K562 (cell line): ENCODE measurements at regions not wholly inside any gene's neighbourhood (a gene's known extent, or its start where the extent isn't known, plus 50 kb on each side); places are given as distances from the start of the nearest gene placed in this dataset.

Source experiments
- ATAC-seq: fragments of 200-7000 bp; cut with Tn5 transposase; 3 replicates; pipeline ENCODE4 v1.9.1; 2020; ENCODE audit warnings: moderate library complexity
- BruUV-seq: library from RNA; stranded (reverse); fragments of 400-500 nt; replicated peaks from 2 replicates; lab custom pipeline; 2021; lab: Mats Ljungman, UMichigan
- CTCF ChIA-PET: fragments of 300-600 bp; formaldehyde crosslinking; extraction: SDS; loops from one replicate; lab custom pipeline; 2021; ENCODE audit warnings: low intra/inter-chr PET ratio; lab: Yijun Ruan, JAX
- POLR2A ChIA-PET: fragments of 300-600, 350-650 bp; sonication (Branson Sonifier 250); formaldehyde crosslinking; extraction: SDS; loops from one replicate; lab custom pipeline; 2021; ENCODE audit warnings: antibody characterized with exemption, inconsistent platforms; lab: Yijun Ruan, JAX
- DNase-seq, 4 experiments: peaks; one replicate each; pipeline versions ENCODE4 v3.0.0 to v3.0.0-alpha.2; 2011 to 2018; ENCODE audit warnings: low spot score in 3 of 4, mixed read lengths in 3 of 4; ENCODE audit errors: extremely low read depth in 1 of 4
- FAIRE-seq: peaks from 2 replicates; lab custom pipeline; 2011; peaks lifted over from hg19 to GRCh38; lab: Jason Lieb, UNC
- H2AFZ ChIP-seq: 2 replicates; pipeline ENCODE4 v1.6.0; 2011; ENCODE audit warnings: low read depth, low read length, control low read depth, inconsistent platforms
- H3K27ac ChIP-seq: fragments of 200-600 bp; 3 replicates; pipeline ENCODE4 v1.8.0; 2011; ENCODE audit warnings: low read depth, mild to moderate bottlenecking, control low read depth, inconsistent platforms, low read length, moderate library complexity, mixed read lengths; ENCODE audit errors: extremely low read depth
- H3K27me3 ChIP-seq, 2 experiments: fragments of 300-600 bp in 1 of 2; 2 replicates in 1 of 2; 3 replicates in 1 of 2; pipeline versions ENCODE4 v1.6.0 to v1.8.0; 2011; ENCODE audit warnings: inconsistent platforms in 2 of 2, low read length in 2 of 2, mild to moderate bottlenecking in 1 of 2, mixed read lengths in 1 of 2, moderate library complexity in 1 of 2; ENCODE audit not compliant: control insufficient read depth in 2 of 2, insufficient read depth in 2 of 2
- H3K36me3 ChIP-seq: fragments of 300-600 bp; 3 replicates; pipeline ENCODE4 v1.8.0; 2011; ENCODE audit warnings: mild to moderate bottlenecking, low read length, inconsistent platforms; ENCODE audit not compliant: control insufficient read depth, insufficient read depth
- H3K4me1 ChIP-seq, 2 experiments: fragments of 200-600 bp in 1 of 2; replicated peaks in 1 of 2; 2 replicates in 1 of 2; 3 replicates in 1 of 2; pipeline versions ENCODE4 v1.5.1 to v1.8.0; 2011; ENCODE audit warnings: inconsistent platforms in 2 of 2, low read length in 2 of 2, mild to moderate bottlenecking in 1 of 2, mixed read lengths in 1 of 2, moderate library complexity in 1 of 2; ENCODE audit not compliant: control insufficient read depth in 2 of 2, insufficient read depth in 2 of 2
- H3K4me2 ChIP-seq: 2 replicates; pipeline ENCODE4 v1.6.1; 2011; ENCODE audit warnings: low read length, control low read depth, inconsistent platforms, mixed read lengths; ENCODE audit not compliant: insufficient read depth
- H3K4me3 ChIP-seq: fragments of 200-600 bp; sonication (generic), shearing (Covaris generic); 2 replicates; pipeline ENCODE4 v1.5.1; 2016; ENCODE audit warnings: control low read depth, inconsistent platforms
- H3K79me2 ChIP-seq: fragments of 200-600 bp; 3 replicates; pipeline ENCODE4 v1.8.0; 2011; ENCODE audit warnings: low read length, inconsistent platforms; ENCODE audit not compliant: control insufficient read depth, insufficient read depth
- H3K9ac ChIP-seq, 2 experiments: 2 replicates each; pipeline versions ENCODE4 v1.6.0 to v1.6.1; 2011; ENCODE audit warnings: low read depth in 2 of 2, low read length in 2 of 2, control low read depth in 1 of 2, inconsistent platforms in 1 of 2, mild to moderate bottlenecking in 1 of 2, mixed read lengths in 1 of 2; ENCODE audit not compliant: insufficient read depth in 1 of 2
- H3K9me1 ChIP-seq: one replicate; pipeline ENCODE4 v1.6.0; 2011; ENCODE audit warnings: inconsistent platforms, mild to moderate bottlenecking, low read length, moderate library complexity; ENCODE audit not compliant: control insufficient read depth, insufficient read depth
- H3K9me3 ChIP-seq: replicated peaks from 2 replicates; pipeline ENCODE4 v1.5.1; 2011; ENCODE audit warnings: low read depth, low read length, inconsistent platforms; ENCODE audit not compliant: control insufficient read depth, insufficient read depth
- H4K20me1 ChIP-seq: replicated peaks from 2 replicates; pipeline ENCODE4 v1.6.1; 2011; ENCODE audit warnings: low read length, inconsistent platforms, mixed read lengths; ENCODE audit not compliant: control insufficient read depth, insufficient read depth
- ELK1 ChIP-seq: sonication (generic); formaldehyde crosslinking; IDR thresholded peaks from 2 replicates; pipeline ENCODE4 v1.8.1; 2022; ENCODE audit warnings: missing genetic modification reagents
- HES1 ChIP-seq: fragments of 450-650 bp; IDR thresholded peaks from 2 replicates; pipeline ENCODE4 v1.6.1; 2016; ENCODE audit warnings: low read depth, mild to moderate bottlenecking, moderate library complexity
- IFI16 ChIP-seq: fragments of 250-450 bp; sonication (Bioruptor Pico); IDR thresholded peaks from 2 replicates; pipeline ENCODE4 v2.1.2; 2022; ENCODE audit warnings: mild to moderate bottlenecking, inconsistent platforms
- POLR2AphosphoS5 ChIP-seq: IDR thresholded peaks from 2 replicates; pipeline ENCODE4 v1.6.1; 2011; ENCODE audit warnings: mild to moderate bottlenecking, low read depth, low read length, moderate library complexity; ENCODE audit not compliant: control insufficient read depth, insufficient read depth
- PTBP1 ChIP-seq: fragments of 200-400 bp; formaldehyde crosslinking; IDR thresholded peaks from 2 replicates; pipeline ENCODE4 v1.6.1; 2017; ENCODE audit warnings: low read depth, low read length
- RBM14 ChIP-seq: fragments of 200-400 bp; formaldehyde crosslinking; IDR thresholded peaks from 2 replicates; pipeline ENCODE4 v1.6.1; 2018; ENCODE audit warnings: low read depth, mild to moderate bottlenecking, low read length, moderate library complexity, borderline replicate concordance; ENCODE audit not compliant: insufficient read depth
- SMAD4 ChIP-seq: fragments of 250-450 bp; sonication (Bioruptor Pico); conservative IDR thresholded peaks from 2 replicates; pipeline ENCODE4 v1.8.0; 2021; ENCODE audit warnings: inconsistent platforms, mild to moderate bottlenecking, moderate library complexity
- U2AF2 ChIP-seq: fragments of 200-400 bp; formaldehyde crosslinking; optimal IDR thresholded peaks from 2 replicates; pipeline ENCODE3; 2017; ENCODE audit warnings: low read depth, mild to moderate bottlenecking, low read length
- ZNF143 ChIP-seq: sonication (generic); formaldehyde crosslinking; IDR thresholded peaks from 2 replicates; pipeline ENCODE4 v1.9.0; 2022; ENCODE audit warnings: mild to moderate bottlenecking, missing genetic modification reagents
- WGBS: fragments of 100-300 bp; shearing (Covaris generic); methylation state at CpG from one replicate; pipeline ENCODE4 v1.1.6; 2016; ENCODE audit warnings: low coverage, mixed read lengths; ENCODE audit not compliant: insufficient coverage; ENCODE audit errors: missing lambda C conversion rate; 5-methylcytosine and 5-hydroxymethylcytosine counted together
- in situ Hi-C: fragments of 300-500 bp; cut with MboI; formaldehyde crosslinking; loops from 4 replicates; pipeline ENCODE4 v1.15.0; 2018; ENCODE audit warnings: inconsistent platforms, mixed read lengths
- intact Hi-C: fragments of 100-400 bp; cut with micrococcal nuclease; formaldehyde crosslinking; loops from 2 replicates; pipeline ENCODE4 v1.14.2; 2022
- TF ChIP-seq, protein P1 (sequence below): fragments of 250-450 bp; sonication (Bioruptor Pico); IDR thresholded peaks from 2 replicates; pipeline ENCODE4 v1.9.0; 2021; ENCODE audit warnings: mild to moderate bottlenecking
- TF ChIP-seq, protein P2 (sequence below): fragments of 450-650 bp; IDR thresholded peaks from 2 replicates; pipeline ENCODE4 v1.6.1; 2016; ENCODE audit warnings: borderline replicate concordance

DNA sequence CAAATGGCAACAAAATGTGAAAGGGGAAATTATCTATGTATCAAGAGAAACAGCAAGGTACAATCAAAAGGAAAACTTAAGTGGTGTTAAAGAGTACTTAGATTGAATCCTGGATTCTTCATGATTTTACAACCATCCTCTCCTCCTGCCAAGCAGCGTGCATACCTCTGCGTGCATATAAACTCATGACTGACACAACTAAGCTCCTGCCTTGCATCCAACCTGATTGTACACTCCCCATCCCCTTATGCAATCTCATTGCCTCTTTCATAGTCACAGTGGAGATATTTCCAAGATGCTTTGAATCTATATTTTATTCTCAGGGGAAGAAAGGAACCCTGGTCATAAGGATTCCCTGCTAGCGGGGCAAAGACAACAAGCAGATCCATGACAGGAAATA is 499.9 kb downstream of the KCTD12 start:
- POLR2A ChIA-PET: no interaction called here
- H3K4me1 ChIP-seq: no peaks in the 10 kb centered on the region
- no TSS peak for BruUV-seq
- FAIRE-seq: no peak
- H2AFZ ChIP-seq: no peak overlapping the region
- no peaks in the 10 kb centered on the region for H3K79me2 ChIP-seq
- in situ Hi-C loops: no loop called here
- no peak overlapping the region for H3K4me2 ChIP-seq
- no peak overlapping the region for H3K9ac ChIP-seq
- no peak for ATAC-seq
- TF ChIP-seq, protein P1, sequence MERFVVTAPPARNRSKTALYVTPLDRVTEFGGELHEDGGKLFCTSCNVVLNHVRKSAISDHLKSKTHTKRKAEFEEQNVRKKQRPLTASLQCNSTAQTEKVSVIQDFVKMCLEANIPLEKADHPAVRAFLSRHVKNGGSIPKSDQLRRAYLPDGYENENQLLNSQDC (CRISPR knock-in tag): no peak
- no peak for TF ChIP-seq RBM14
- TF ChIP-seq, all 486 proteins: peak for 0
- Histone ChIP-seq H3K9me1 (no peaks in the 10 kb centered on the region), H3K36me3 (no peaks in the 10 kb centered on the region), H4K20me1 (no peaks in the 10 kb centered on the region), H3K9me3 (no peaks in the 10 kb centered on the region), H3K27me3 (no peaks in the 10 kb centered on the region), H3K27ac (no peak overlapping the region), H3K4me3 (no peak overlapping the region)
- no peak for DNase-seq
- intact Hi-C loops: no loop called here
- WGBS: 3% methylated on average over 3 of the region's 3 CpGs
- CTCF ChIA-PET: no interaction called here

- CTCF ChIA-PET: no interaction called here
- no TSS peak for BruUV-seq
- H3K9ac ChIP-seq: no peak overlapping the region
- FAIRE-seq: no peak
- intact Hi-C loops (no loop called here), in situ Hi-C loops (no loop called here)
- H3K4me3 ChIP-seq: no peak overlapping the region
- H2AFZ ChIP-seq: no peak overlapping the region
- H3K4me1 ChIP-seq: no peaks in the 10 kb centered on the region
- H3K79me2 ChIP-seq: no peaks in the 10 kb centered on the region
- H3K9me1 ChIP-seq: no peaks in the 10 kb centered on the region
- no peaks in the 10 kb centered on the region for H3K36me3 ChIP-seq
- no peak for DNase-seq
- no peak for ATAC-seq
- H3K27ac ChIP-seq: no peak overlapping the region
- POLR2A ChIA-PET: no interaction called here
- H3K9me3 ChIP-seq: no peaks in the 10 kb centered on the region
- H3K27me3 ChIP-seq: no peaks in the 10 kb centered on the region
- WGBS: 0% methylated on average over 2 of the region's 2 CpGs
- no peaks in the 10 kb centered on the region for H4K20me1 ChIP-seq
- no peak overlapping the region for H3K4me2 ChIP-seq
- TF ChIP-seq PTBP1 (no peak), HES1 (no peak), SMAD4 (CRISPR knock-in tag) (no peak), U2AF2 (no peak), ELK1 (CRISPR knock-in tag) (no peak), ZNF143 (CRISPR knock-in tag) (no peak), IFI16 (no peak), POLR2AphosphoS5 (no peak)
- TF ChIP-seq, protein P2, sequence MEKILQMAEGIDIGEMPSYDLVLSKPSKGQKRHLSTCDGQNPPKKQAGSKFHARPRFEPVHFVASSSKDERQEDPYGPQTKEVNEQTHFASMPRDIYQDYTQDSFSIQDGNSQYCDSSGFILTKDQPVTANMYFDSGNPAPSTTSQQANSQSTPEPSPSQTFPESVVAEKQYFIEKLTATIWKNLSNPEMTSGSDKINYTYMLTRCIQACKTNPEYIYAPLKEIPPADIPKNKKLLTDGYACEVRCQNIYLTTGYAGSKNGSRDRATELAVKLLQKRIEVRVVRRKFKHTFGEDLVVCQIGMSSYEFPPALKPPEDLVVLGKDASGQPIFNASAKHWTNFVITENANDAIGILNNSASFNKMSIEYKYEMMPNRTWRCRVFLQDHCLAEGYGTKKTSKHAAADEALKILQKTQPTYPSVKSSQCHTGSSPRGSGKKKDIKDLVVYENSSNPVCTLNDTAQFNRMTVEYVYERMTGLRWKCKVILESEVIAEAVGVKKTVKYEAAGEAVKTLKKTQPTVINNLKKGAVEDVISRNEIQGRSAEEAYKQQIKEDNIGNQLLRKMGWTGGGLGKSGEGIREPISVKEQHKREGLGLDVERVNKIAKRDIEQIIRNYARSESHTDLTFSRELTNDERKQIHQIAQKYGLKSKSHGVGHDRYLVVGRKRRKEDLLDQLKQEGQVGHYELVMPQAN: no peak
Measured at GRCh38 chr13:76385586-76385985, 500.6 kb downstream of the KCTD12 start.
